ENCODE measurements at regions not wholly inside any gene's neighbourhood (a gene's known extent, or its start where the extent isn't known, plus 50 kb on each side); places are given as distances from the start of the nearest gene placed in this dataset.

DNA sequence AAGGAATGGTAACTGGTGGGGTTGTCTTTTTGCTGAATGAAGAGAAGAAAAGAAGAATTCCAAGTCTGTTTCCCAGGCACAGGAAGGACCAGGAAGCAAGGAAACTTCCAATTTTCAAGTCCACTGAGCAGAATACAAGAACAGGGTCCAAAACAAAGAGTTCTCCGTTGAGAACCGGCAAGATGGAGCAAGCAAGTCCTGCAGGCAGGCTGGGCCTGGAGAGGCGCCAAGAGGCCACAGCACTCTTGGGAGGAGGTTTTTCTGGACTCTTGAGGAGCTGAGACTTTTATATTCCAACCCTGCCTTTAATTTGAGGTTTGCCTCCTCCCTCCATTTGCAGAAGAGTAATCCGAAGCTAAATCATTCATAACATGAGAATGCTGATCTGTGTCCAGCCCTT is 224.5 kb downstream of the IKZF2 start:
- DNase-seq (ENCODE audit: low read depth): no peak
- no peak overlapping the region for H3K4me3 ChIP-seq (ENCODE audit: low read depth, low read length)
- TF ChIP-seq, protein P1, sequence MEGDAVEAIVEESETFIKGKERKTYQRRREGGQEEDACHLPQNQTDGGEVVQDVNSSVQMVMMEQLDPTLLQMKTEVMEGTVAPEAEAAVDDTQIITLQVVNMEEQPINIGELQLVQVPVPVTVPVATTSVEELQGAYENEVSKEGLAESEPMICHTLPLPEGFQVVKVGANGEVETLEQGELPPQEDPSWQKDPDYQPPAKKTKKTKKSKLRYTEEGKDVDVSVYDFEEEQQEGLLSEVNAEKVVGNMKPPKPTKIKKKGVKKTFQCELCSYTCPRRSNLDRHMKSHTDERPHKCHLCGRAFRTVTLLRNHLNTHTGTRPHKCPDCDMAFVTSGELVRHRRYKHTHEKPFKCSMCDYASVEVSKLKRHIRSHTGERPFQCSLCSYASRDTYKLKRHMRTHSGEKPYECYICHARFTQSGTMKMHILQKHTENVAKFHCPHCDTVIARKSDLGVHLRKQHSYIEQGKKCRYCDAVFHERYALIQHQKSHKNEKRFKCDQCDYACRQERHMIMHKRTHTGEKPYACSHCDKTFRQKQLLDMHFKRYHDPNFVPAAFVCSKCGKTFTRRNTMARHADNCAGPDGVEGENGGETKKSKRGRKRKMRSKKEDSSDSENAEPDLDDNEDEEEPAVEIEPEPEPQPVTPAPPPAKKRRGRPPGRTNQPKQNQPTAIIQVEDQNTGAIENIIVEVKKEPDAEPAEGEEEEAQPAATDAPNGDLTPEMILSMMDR (IDR thresholded peaks at IDR 0.05; ENCODE audit: insufficient read depth, low read depth, low read length, missing control alignments): no peak

DNA sequence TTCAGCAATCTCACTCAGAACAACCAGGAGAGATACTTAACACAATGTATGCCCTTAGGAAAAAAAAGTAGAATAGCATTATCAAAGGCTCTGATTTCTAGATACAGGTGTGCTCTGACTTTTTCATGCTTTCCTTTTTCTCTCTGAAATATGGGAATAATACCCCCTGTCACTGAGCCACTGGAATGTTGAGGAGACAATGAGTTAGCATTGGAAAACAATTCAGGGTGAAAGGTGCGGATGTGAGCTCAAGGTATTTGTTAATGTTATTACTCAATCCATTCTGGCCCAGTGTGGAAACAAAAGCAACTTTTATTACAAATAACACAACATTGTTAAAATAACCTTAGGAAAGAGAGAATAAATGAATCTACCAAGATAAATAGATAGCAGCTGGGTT is 228.0 kb downstream of the IKZF2 start:
- no peak for DNase-seq (ENCODE audit: low read depth)
- H3K4me3 ChIP-seq (ENCODE audit: low read depth, low read length): no peak overlapping the region
- TF ChIP-seq, protein P1 (IDR thresholded peaks at IDR 0.05; ENCODE audit: insufficient read depth, low read depth, low read length, missing control alignments): no peak

GRCh38 chr2:212922701-212923100 is 228.7 kb downstream of the IKZF2 start:
- no peak for DNase-seq (ENCODE audit: low read depth)

DNA sequence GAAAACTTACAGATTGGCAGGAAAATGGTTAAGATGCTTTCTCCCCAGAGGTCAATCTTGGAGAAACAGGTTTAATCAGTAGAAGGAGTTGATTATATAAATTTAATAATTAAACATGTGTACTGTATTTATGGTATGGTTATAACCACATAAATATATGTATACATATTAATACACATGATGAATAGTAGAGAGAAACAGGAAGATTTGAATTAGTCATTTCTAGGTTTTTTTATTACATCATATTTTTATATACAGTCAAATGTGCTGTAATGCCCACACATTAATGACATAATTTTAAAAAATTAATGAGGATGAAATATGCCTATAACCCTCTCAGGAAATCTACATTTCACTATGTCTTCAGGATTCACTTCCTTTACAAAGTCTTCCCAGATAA is 229.7 kb downstream of the IKZF2 start:
- no peak overlapping the region for H3K4me3 ChIP-seq (ENCODE audit: low read depth, low read length)
- DNase-seq (ENCODE audit: low read depth): no peak
- TF ChIP-seq, protein P1 (IDR thresholded peaks at IDR 0.05; ENCODE audit: insufficient read depth, low read depth, low read length, missing control alignments): no peak

More at GRCh38 chr2:212922701-212923100, 228.7 kb downstream of the IKZF2 start:
- no peak overlapping the region for H3K4me3 ChIP-seq (ENCODE audit: low read depth, low read length)
- TF ChIP-seq, protein P1 (IDR thresholded peaks at IDR 0.05; ENCODE audit: insufficient read depth, low read depth, low read length, missing control alignments): no peak

DNA sequence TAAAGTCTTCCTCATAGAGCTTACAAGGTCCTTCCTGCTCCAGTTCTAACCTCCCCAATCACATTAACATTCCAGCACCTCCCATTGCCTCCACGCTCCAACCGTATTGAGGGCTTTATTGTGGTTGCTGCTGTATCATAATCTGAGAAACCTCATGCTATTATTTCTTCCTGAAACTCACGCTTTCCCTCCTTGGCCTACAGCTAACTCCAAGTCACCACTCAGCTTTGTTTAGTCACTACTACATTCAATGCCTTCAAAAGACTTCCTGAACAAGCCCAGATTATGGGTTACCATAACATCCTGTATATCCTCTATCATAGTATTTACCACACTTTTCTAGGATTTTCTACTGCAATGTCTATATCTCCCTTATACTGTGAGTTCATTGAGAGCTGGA is 230.4 kb downstream of the IKZF2 start:
- H3K4me3 ChIP-seq (ENCODE audit: low read depth, low read length): no peak overlapping the region
- DNase-seq (ENCODE audit: low read depth): no peak
- TF ChIP-seq, protein P1 (IDR thresholded peaks at IDR 0.05; ENCODE audit: insufficient read depth, low read depth, low read length, missing control alignments): no peak

- TF ChIP-seq, protein P1 (IDR thresholded peaks at IDR 0.05; ENCODE audit: insufficient read depth, low read depth, low read length, missing control alignments): no peak
- no peak overlapping the region for H3K4me3 ChIP-seq (ENCODE audit: low read depth, low read length)
- DNase-seq (ENCODE audit: low read depth): no peak
Observed at GRCh38 chr2:212919238-212919637, 232.2 kb downstream of the IKZF2 start.

GRCh38 chr2:212918336-212918735 is 233.1 kb downstream of the IKZF2 start:
- DNase-seq (ENCODE audit: low read depth): no peak
- TF ChIP-seq, protein P1 (IDR thresholded peaks at IDR 0.05; ENCODE audit: insufficient read depth, low read depth, low read length, missing control alignments): no peak
- H3K4me3 ChIP-seq (ENCODE audit: low read depth, low read length): no peak overlapping the region
